IMR-90 (cell line): ENCODE measurements at regions not wholly inside any gene's neighbourhood (a gene's known extent, or its start where the extent isn't known, plus 50 kb on each side); places are given as distances from the start of the nearest gene placed in this dataset.

ENCODE experiments used
- ATAC-seq: fragments of 200-7000 bp; cut with Tn5 transposase; 2 replicates; pipeline ENCODE4 v1.9.1; 2020; ENCODE audit warnings: low read depth, mild to moderate bottlenecking, moderate library complexity
- BruUV-seq: library from RNA; stranded (reverse); fragments of 400-500 nt; replicated peaks from 2 replicates; lab custom pipeline; 2021; lab: Mats Ljungman, UMichigan
- CTCF ChIA-PET: fragments of 300-600 bp; formaldehyde crosslinking; extraction: SDS; loops from one replicate; lab custom pipeline; 2021; ENCODE audit warnings: antibody characterized with exemption; lab: Yijun Ruan, JAX
- POLR2A ChIA-PET: fragments of 300-600 bp; sonication (Branson Sonifier 250); formaldehyde crosslinking; loops from one replicate; lab custom pipeline; 2022; ENCODE audit warnings: antibody characterized with exemption; ENCODE audit not compliant: unreplicated experiment; lab: Charles Lee
- DNase-seq: peaks from one replicate; pipeline ENCODE4 v3.0.0; 2013
- H2AFZ ChIP-seq: replicated peaks from 2 replicates; pipeline ENCODE3; 2013; ENCODE audit warnings: low read length, mild to moderate bottlenecking; ENCODE audit not compliant: poor library complexity
- H2AK5ac ChIP-seq: 2 replicates; pipeline ENCODE4 v1.6.1; 2013; ENCODE audit warnings: low read depth, low read length, inconsistent platforms
- H2AK9ac ChIP-seq: replicated peaks from 2 replicates; pipeline ENCODE3; 2013; ENCODE audit warnings: mild to moderate bottlenecking, low read depth, low read length, moderate library complexity; ENCODE audit not compliant: poor library complexity
- H2BK120ac ChIP-seq: 2 replicates; pipeline ENCODE4 v1.6.1; 2013; ENCODE audit warnings: low read depth, low read length, inconsistent platforms
- H2BK15ac ChIP-seq: 3 replicates; pipeline ENCODE4 v1.6.1; 2013; ENCODE audit warnings: low read depth, low read length, inconsistent platforms
- H2BK20ac ChIP-seq: 2 replicates; pipeline ENCODE4 v1.6.1; 2013; ENCODE audit warnings: low read depth, mild to moderate bottlenecking, inconsistent platforms, low read length, moderate library complexity
- H2BK5ac ChIP-seq: 2 replicates; pipeline ENCODE4 v1.6.1; 2013; ENCODE audit warnings: mild to moderate bottlenecking, low read depth, low read length, inconsistent platforms; ENCODE audit not compliant: poor library complexity, severe bottlenecking
- H3K14ac ChIP-seq: replicated peaks from 2 replicates; pipeline ENCODE4 v1.6.1; 2013; ENCODE audit warnings: low read depth, low read length, inconsistent platforms
- H3K18ac ChIP-seq: 2 replicates; pipeline ENCODE4 v1.6.1; 2013; ENCODE audit warnings: low read depth, low read length, control low read depth
- H3K23ac ChIP-seq: 2 replicates; pipeline ENCODE4 v1.6.1; 2013; ENCODE audit warnings: low read depth, low read length, inconsistent platforms
- H3K27ac ChIP-seq: 2 replicates; pipeline ENCODE4 v1.5.1; 2013; ENCODE audit warnings: mild to moderate bottlenecking, control low read depth, low read length; ENCODE audit not compliant: insufficient read depth
- H3K27me3 ChIP-seq: 2 replicates; pipeline ENCODE4 v1.6.1; 2013; ENCODE audit warnings: low read length; ENCODE audit not compliant: control insufficient read depth, insufficient read depth
- H3K36me3 ChIP-seq: 2 replicates; pipeline ENCODE4 v1.6.1; 2013; ENCODE audit warnings: low read length, mixed read lengths; ENCODE audit not compliant: control insufficient read depth, insufficient read depth
- H3K4ac ChIP-seq: 2 replicates; pipeline ENCODE4 v1.6.1; 2013; ENCODE audit warnings: low read depth, low read length, inconsistent platforms
- H3K4me1 ChIP-seq: 2 replicates; pipeline ENCODE4 v1.6.1; 2013; ENCODE audit warnings: low read length, mixed read lengths; ENCODE audit not compliant: control insufficient read depth, insufficient read depth
- H3K4me2 ChIP-seq: 2 replicates; pipeline ENCODE4 v1.6.1; 2013; ENCODE audit warnings: low read depth, mild to moderate bottlenecking, control low read depth, low read length, moderate library complexity
- H3K4me3 ChIP-seq: 2 replicates; pipeline ENCODE4 v1.5.1; 2013; ENCODE audit warnings: low read depth, mild to moderate bottlenecking, control low read depth, low read length, moderate library complexity; ENCODE audit not compliant: insufficient read depth
- H3K56ac ChIP-seq: 2 replicates; pipeline ENCODE4 v1.6.1; 2013; ENCODE audit warnings: low read length, inconsistent platforms; ENCODE audit not compliant: insufficient read depth; ENCODE audit errors: extremely low read depth
- H3K79me1 ChIP-seq, 2 experiments: 2 replicates each; pipeline ENCODE4 v1.6.1; 2013; ENCODE audit warnings: low read length in 2 of 2, inconsistent platforms in 1 of 2, low read depth in 1 of 2
- H3K9ac ChIP-seq: 2 replicates; pipeline ENCODE4 v1.6.1; 2013; ENCODE audit warnings: low read depth, low read length, control low read depth
- H3K9me1 ChIP-seq: 2 replicates; pipeline ENCODE4 v1.6.1; 2013; ENCODE audit warnings: low read length, inconsistent platforms; ENCODE audit not compliant: insufficient read depth
- H3K9me3 ChIP-seq: 2 replicates; pipeline ENCODE4 v1.6.1; 2013; ENCODE audit warnings: low read length; ENCODE audit not compliant: control insufficient read depth, insufficient read depth
- H4K20me1 ChIP-seq: 2 replicates; pipeline ENCODE4 v1.6.1; 2013; ENCODE audit warnings: low read length, inconsistent platforms; ENCODE audit not compliant: insufficient read depth
- H4K5ac ChIP-seq: 2 replicates; pipeline ENCODE4 v1.6.1; 2013; ENCODE audit warnings: mild to moderate bottlenecking, low read depth, low read length, control low read depth
- H4K8ac ChIP-seq, 2 experiments: 2 replicates each; pipeline ENCODE4 v1.6.1; 2013; ENCODE audit warnings: low read depth in 2 of 2, low read length in 2 of 2, control low read depth in 1 of 2, inconsistent platforms in 1 of 2
- H4K91ac ChIP-seq: 2 replicates; pipeline ENCODE4 v1.6.1; 2013; ENCODE audit warnings: low read depth, low read length, inconsistent platforms; ENCODE audit not compliant: insufficient read depth
- BHLHE40 ChIP-seq: fragments of 150-350 bp; IDR thresholded peaks from 2 replicates; pipeline ENCODE4 v1.6.1; 2016; ENCODE audit warnings: mild to moderate bottlenecking, low read depth, low read length
- CEBPB ChIP-seq: IDR thresholded peaks from 2 replicates; pipeline ENCODE4 v1.6.1; 2012; ENCODE audit warnings: low read depth, low read length, improper control_type of control experiment
- CHD1 ChIP-seq: IDR thresholded peaks from 2 replicates; pipeline ENCODE4 v1.6.1; 2012; ENCODE audit warnings: low read depth, low read length, improper control_type of control experiment
- CTCF ChIP-seq: conservative IDR thresholded peaks from 2 replicates; pipeline ENCODE4 v1.5.1; 2012; ENCODE audit warnings: mild to moderate bottlenecking, low read depth, low read length, improper control_type of control experiment
- FOS ChIP-seq: fragments of 150-350 bp; IDR thresholded peaks from 2 replicates; pipeline ENCODE4 v1.6.1; 2016; ENCODE audit warnings: low read depth, low read length
- MAFK ChIP-seq: IDR thresholded peaks from 2 replicates; pipeline ENCODE4 v1.6.1; 2012; ENCODE audit warnings: low read depth, low read length, improper control_type of control experiment
- MAZ ChIP-seq: IDR thresholded peaks from 2 replicates; pipeline ENCODE4 v1.6.1; 2012; ENCODE audit warnings: low read depth, mild to moderate bottlenecking, low read length, improper control_type of control experiment, moderate library complexity, borderline replicate concordance
- MXI1 ChIP-seq: IDR thresholded peaks from 2 replicates; pipeline ENCODE4 v1.6.1; 2012; ENCODE audit warnings: low read depth, mild to moderate bottlenecking, low read length, moderate library complexity, borderline replicate concordance
- NFE2L2 ChIP-seq: fragments of 150-350 bp; IDR thresholded peaks from 2 replicates; pipeline ENCODE4 v1.6.1; 2016; ENCODE audit warnings: low read depth, mild to moderate bottlenecking, low read length
- POLR2A ChIP-seq: IDR thresholded peaks from 2 replicates; pipeline ENCODE4 v1.6.1; 2012; ENCODE audit warnings: mild to moderate bottlenecking, low read depth, low read length
- RAD21 ChIP-seq: IDR thresholded peaks from 2 replicates; pipeline ENCODE4 v1.6.1; 2012; ENCODE audit warnings: low read length, improper control_type of control experiment
- RCOR1 ChIP-seq: IDR thresholded peaks from 2 replicates; pipeline ENCODE4 v1.6.1; 2012; ENCODE audit warnings: mild to moderate bottlenecking, low read length, improper control_type of control experiment; ENCODE audit not compliant: insufficient replicate concordance
- RFX5 ChIP-seq: IDR thresholded peaks from 2 replicates; pipeline ENCODE4 v1.8.0; 2012; ENCODE audit warnings: low read depth, mild to moderate bottlenecking, low read length, moderate library complexity
- SMC3 ChIP-seq: fragments of 150-350 bp; IDR thresholded peaks from 2 replicates; pipeline ENCODE4 v1.6.1; 2016; ENCODE audit warnings: low read depth, mild to moderate bottlenecking, antibody characterized with exemption, low read length, moderate library complexity
- USF2 ChIP-seq: fragments of 150-350 bp; IDR thresholded peaks from 2 replicates; pipeline ENCODE4 v1.6.1; 2017; ENCODE audit warnings: mild to moderate bottlenecking, antibody characterized with exemption, low read length, low read depth
- WGBS, 2 experiments: methylation state at CpG; one replicate each; pipeline versions ENCODE4 v1.1.5 to v1.1.7; 2013; ENCODE audit warnings: missing lambda C conversion rate in 2 of 2; ENCODE audit not compliant: insufficient read length in 1 of 2; ENCODE audit errors: extremely low coverage in 2 of 2; 5-methylcytosine and 5-hydroxymethylcytosine counted together
- dilution Hi-C: fragments of 300-500 bp; cut with HindIII; formaldehyde crosslinking; loops from one replicate; pipeline ENCODE4 v1.14.3; 2018; ENCODE audit warnings: low sequenced_read_pairs; ENCODE audit not compliant: unreplicated experiment
- in situ Hi-C: fragments of 300-500 bp; cut with MboI; formaldehyde crosslinking; loops from 3 replicates; pipeline ENCODE4 v1.14.3; 2019; ENCODE audit warnings: low sequenced_read_pairs, inconsistent platforms, mixed read lengths
- intact Hi-C: fragments of 100-400 bp; cut with micrococcal nuclease; formaldehyde crosslinking; loops from 2 replicates; pipeline ENCODE4 v1.10.0; 2022
- TF ChIP-seq, protein P1 (sequence below): fragments of 150-350 bp; IDR thresholded peaks from 2 replicates; pipeline ENCODE4 v1.6.1; 2016; ENCODE audit warnings: low read depth, mild to moderate bottlenecking, low read length, moderate library complexity, borderline replicate concordance

GRCh38 chr2:144274131-144274530, 245.8 kb downstream of the ZEB2 start:
- no peaks in the 10 kb centered on the region; a peak in 1 of 4 replicates for H3K79me1 ChIP-seq
- H2BK120ac ChIP-seq, result no peak overlapping the region
- H2BK15ac ChIP-seq, result no peak overlapping the region
- intact Hi-C loops, result no loop called here
- no peaks in the 10 kb centered on the region for H4K20me1 ChIP-seq
- H4K8ac ChIP-seq, result no peak overlapping the region
- H3K27ac ChIP-seq, result no peak overlapping the region
- no peak overlapping the region for H3K18ac ChIP-seq
- no peak overlapping the region for H3K4me3 ChIP-seq
- H4K5ac ChIP-seq, result no peak overlapping the region
- H3K4me1 ChIP-seq, result no peaks in the 10 kb centered on the region
- BruUV-seq, result no TSS peak
- in situ Hi-C loops, result no loop called here
- no peak overlapping the region for H2BK20ac ChIP-seq
- H3K9ac ChIP-seq, result no peak overlapping the region
- DNase-seq (no peak), ATAC-seq (no peak)
- H2AK9ac ChIP-seq, result no peak overlapping the region
- WGBS, 2 experiments, result no CpG with 5 or more reads among the region's 2 CpGs
- H2BK5ac ChIP-seq, result no peak overlapping the region
- no peaks in the 10 kb centered on the region for H3K9me3 ChIP-seq
- H3K36me3 ChIP-seq, result no peaks in the 10 kb centered on the region
- H3K14ac ChIP-seq, result no peak overlapping the region
- H4K91ac ChIP-seq, result no peak overlapping the region
- no peak overlapping the region for H3K23ac ChIP-seq
- no peaks in the 10 kb centered on the region for H3K27me3 ChIP-seq
- ChIA-PET POLR2A (no interaction called here), CTCF (no interaction called here)
- no peak overlapping the region for H3K4me2 ChIP-seq
- H3K56ac ChIP-seq, result no peak overlapping the region
- H3K4ac ChIP-seq, result no peak overlapping the region
- TF ChIP-seq RFX5, result no peak
- TF ChIP-seq CHD1, result no peak
- no peak for TF ChIP-seq NFE2L2
- TF ChIP-seq MXI1, result no peak
- no peak for TF ChIP-seq FOS
- no peak for TF ChIP-seq MAZ
- TF ChIP-seq USF2, result no peak
- TF ChIP-seq CTCF, result no peak
- TF ChIP-seq BHLHE40, result no peak
- no peak for TF ChIP-seq POLR2A
- TF ChIP-seq RCOR1, result no peak
- TF ChIP-seq RAD21, result no peak
- TF ChIP-seq SMC3, result no peak
- TF ChIP-seq, protein P1, sequence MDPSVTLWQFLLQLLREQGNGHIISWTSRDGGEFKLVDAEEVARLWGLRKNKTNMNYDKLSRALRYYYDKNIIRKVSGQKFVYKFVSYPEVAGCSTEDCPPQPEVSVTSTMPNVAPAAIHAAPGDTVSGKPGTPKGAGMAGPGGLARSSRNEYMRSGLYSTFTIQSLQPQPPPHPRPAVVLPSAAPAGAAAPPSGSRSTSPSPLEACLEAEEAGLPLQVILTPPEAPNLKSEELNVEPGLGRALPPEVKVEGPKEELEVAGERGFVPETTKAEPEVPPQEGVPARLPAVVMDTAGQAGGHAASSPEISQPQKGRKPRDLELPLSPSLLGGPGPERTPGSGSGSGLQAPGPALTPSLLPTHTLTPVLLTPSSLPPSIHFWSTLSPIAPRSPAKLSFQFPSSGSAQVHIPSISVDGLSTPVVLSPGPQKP, result no peak
- TF ChIP-seq MAFK, result no peak
- no peak for TF ChIP-seq CEBPB
- dilution Hi-C loops, result no loop called here
- H2AFZ ChIP-seq, result no peak overlapping the region
- H2AK5ac ChIP-seq, result no peak overlapping the region
- no peaks in the 10 kb centered on the region for H3K9me1 ChIP-seq
